Ecto neural progenitor cell (in vitro differentiated cells): ENCODE measurements at regions not wholly inside any gene's neighbourhood (a gene's known extent, or its start where the extent isn't known, plus 50 kb on each side); places are given as distances from the start of the nearest gene placed in this dataset.
"Not testable (repeated sequence)": the region's sequence is repeated elsewhere in the genome, so short reads cannot be mapped to it uniquely, and the experiment has no call there.

ENCODE experiments used
- DNase-seq: peaks from one replicate; pipeline ENCODE4 v3.0.0-alpha.2; 2018; ENCODE audit warnings: low spot score

DNA sequence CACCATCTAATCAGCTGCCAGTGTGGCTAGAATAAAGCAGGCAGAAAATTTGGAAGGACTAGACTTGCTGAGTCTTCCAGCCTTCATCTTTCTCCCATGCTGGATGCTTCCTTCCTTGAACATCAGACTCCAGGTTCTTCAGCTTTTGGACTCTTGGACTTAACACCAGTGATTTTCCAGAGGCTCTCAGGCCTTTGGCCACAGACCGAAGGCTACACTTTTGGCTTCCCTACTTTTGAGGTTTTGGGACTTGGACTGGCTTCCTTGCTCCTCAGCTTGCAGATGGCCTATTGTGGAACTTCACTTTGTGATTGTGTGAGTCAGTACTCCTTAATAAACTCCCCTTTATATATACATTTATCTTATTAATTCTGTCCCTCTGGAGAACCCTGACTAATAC is 129.8 kb upstream of the MB21D2 start:
- not testable (repeated sequence) for DNase-seq

DNA sequence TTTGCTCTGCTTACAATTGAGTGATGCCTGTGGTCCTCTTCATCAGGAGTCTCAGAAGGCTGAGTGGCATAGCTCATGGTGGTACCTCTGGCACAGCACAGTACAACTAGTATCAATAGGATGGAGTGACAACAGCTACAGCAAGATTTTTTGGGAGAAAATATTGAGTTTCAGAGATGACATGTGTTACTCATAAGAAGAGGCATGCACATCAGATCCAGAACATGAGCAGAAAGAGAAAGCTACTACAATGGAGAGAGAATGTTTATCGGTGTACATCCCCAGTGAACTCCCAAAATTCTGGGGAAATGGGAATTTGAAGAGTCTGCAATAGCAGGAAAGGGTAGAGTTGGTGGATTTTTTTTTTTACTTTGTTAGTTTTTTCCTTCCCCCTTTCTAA is 130.5 kb upstream of the MB21D2 start:
- no peak for DNase-seq

DNA sequence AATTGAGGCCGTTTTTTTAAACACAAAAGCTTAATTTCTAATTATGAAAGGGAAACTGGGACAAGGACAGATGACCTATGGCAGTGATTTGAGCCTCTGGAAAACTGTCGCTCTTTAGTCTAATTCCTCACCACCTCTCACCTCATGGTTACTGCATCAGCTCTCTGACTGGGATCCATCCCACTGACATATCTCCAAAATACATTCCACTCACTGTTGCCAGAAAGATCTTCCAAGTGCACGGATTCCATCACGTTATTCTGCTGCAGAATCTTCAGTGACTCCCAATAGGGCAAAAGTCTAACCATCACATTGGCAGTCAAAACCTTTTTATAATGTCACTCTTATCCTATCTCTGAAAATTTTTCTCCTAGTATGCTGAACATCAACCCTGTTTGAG is 132.3 kb upstream of the MB21D2 start:
- no peak for DNase-seq

DNA sequence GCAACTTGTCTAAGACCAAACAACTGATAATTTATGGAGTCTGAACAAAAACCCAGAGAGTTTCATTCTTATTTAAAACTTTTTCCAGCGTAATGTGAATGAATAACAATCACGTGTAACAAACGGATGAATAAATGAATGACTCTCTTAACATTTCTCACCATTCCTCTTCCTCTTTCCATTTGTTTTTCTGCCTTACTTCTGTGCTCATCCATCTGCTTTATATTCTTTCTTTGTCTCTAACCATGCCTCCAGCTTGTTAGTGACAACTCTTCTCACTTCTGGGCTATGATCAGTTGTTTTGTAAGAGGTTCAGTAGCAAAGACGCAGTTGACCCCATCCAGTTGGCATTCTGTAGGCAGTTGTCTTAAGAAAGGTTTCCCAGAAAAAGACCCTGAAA is 133.7 kb upstream of the MB21D2 start:
- DNase-seq: no peak

DNA sequence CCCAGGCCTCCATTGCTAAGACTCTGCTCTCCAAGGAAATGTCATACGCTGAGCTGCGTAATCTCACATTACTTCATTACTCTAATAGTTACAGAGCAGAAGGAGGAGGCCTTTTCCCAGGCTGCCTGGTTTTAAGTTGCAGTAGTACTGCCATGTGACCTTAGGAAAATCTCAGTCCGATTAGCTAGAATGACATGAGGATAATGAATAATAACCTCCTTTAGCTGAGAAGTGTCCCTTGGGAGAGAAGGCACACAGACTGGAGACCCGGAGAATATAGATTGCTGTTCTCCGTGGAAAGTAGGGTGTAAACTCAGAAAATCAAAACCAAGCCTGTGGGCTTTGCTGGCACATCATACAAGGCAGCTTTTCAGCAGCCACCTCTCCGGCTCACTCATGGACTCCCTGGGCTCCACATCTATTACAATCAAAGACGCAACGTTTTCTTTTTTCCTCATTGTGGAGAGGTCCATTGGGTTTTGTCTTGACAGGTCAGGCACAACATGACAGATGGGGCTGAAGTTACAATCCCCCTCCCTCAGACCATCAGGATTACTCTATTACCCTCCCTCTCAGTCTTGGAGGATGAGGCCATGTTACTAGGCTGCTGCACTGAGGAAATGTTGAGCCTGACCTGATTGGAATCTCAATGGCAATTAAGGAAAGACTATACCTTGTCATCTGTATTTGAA is 134.8 kb upstream of the MB21D2 start:
- DNase-seq: no peak

DNA sequence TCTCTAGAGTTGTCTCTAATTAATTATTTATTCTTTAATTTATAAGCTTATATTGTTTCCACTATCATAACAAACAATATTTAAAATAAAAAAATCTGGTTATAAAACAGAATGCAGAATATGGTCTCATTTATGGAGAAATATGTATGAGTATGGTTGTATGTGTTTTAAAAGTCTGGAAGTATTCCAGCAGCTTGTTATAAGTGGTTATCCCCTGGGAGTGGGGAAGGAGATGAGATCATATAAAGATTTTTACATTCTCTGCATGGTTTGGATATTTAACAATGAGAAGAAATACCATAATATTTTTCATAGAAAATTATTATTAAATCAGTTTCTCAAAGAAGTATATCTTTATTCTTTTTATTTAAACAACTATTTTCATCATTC is 135.4 kb upstream of the MB21D2 start:
- no peak for DNase-seq

DNA sequence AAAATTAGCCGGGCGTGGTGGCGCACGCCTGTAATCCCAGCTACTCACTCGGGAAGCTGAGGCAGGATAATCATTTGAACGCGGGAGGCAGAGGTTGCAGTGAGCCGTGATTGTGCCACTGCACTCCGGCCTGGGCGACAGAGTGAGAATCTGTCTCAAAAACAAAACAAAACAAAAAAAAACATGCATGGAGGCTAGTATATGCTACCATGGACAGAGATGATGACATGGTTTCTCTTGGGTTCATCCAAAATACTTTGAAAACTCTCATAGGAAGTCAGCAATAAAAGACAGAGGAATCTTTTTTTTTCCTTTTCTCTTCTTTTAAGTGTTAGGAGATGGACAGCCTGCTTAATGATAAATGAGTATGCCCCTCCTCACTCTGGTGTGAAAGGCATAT is 137.7 kb upstream of the MB21D2 start:
- no peak for DNase-seq

DNA sequence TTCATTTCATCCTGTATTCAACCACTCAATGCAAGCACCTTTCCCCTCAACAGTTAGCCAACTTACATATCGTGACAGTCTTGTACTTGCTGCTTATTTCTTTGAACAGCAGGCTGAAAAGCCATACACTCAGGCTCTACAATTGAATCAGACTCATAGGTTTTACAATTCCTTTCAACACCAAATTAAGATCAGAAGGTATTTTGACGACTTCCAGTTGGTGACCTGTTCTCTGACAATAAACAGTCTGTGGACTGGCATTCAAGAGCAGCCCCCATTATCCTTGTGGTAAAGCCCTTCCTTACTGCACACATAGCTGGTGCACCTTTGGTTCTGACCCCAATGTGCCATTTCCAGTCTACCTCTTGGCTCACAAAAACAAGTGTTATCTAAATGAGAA is 140.0 kb upstream of the MB21D2 start:
- no peak for DNase-seq

DNA sequence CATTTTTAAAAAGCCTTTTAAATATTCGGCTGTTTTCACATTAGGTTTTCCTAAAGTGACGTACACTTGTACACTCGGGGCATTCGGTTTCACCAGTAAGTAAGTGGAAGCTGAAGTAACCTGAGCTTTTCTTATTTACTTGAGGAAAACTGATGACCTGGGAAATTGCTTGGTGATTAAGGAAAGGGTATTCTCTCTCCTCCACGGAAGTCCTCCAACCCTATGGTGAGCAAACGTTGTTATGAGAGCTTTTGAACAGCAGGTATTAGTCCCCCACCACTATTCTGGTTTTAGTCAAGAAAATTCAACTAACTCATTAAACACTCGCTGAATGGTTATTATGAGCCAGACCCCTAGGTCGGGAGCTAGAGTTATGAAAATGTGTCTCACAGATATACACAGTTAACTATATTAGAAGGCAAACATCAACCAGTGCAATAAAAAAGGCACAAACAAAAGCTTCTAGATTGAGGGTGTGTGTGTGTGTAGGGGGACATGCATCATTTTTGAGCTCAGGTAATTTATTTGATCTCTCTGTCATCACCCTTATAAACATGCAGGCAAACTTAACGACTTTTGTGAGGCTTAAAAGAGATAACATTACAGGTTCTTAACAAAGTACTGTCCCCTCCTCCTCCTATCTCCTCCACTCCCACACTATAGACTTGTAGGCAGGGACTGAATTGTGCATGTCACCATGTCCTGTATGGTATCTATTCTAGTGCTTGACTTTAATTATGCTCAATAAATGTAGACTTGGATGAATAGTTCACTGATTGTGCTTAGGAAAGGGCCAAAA is 143.3 kb upstream of the MB21D2 start:
- no peak for DNase-seq

DNA sequence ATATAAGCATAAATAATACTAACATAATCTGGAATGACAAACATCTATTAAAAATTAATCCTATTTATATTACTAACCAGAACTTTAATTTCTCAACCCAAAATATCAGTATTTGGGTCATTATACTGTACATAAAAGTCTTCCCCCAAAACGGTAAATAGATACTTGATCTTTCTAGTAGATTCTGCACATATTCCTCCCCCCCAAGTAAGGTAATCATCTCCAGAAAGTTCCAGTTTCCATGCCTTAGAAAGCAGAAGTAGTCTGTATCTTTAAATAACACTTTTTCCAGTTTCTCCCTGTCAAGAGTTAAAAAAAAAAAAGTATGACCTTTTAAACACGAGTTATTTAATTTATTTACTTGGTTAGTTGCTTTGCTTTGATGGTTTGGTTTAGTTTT is 150.7 kb upstream of the MB21D2 start:
- no peak for DNase-seq

DNA sequence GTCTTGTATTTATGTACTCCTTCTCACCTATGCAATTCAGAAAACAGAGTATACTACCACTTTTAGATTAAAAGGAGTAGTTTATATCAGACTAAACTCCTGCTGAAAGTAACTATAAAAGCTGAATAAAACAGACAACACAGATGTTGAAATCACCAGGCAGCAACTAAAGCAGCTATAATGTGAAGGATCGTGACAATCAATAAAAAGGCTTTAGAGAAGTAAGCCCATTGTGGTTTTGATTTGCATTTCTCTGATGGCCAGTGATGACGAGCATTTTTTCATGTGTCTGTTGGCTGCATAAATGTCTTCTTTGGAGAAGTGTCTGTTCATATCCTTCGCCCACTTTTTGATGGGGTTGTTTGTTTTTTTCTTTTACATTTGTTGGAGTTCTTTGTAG is 152.1 kb upstream of the MB21D2 start:
- DNase-seq: not testable (repeated sequence)

DNA sequence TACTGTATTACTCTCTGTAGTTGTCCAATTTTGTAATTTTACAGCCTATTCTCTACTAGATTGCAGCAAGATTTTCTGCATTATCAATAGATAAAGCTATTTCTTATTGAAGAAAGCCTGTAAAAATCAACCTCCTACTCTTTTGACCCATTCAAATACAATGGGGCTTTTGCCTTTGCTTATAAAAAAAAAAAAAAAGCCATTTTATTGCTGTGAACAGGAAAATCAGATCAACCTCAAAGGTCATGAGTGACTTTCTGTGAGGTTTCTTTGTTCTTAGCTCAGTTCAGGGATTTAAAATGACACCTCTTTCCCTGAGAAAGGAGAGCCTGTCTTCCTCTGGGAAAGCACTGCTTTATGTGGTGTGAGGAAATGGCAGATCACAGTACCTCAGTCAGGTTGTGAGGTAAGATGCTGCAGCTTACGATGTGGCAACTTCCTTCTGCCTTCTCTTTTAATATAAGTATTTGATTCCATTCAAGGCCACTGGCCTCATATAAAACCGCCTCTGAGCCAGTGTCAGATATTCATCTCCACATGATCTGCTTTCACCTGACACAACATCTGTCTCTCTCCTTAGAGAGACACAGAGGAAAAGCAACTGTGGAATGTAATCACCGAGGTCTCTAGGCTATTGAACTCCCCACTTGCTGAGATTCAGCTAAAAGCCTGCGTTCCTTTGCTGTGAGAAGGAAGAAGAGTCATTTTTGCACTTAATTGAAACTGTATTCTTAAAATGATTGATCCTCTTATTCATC is 161.5 kb upstream of the MB21D2 start:
- no peak for DNase-seq

DNA sequence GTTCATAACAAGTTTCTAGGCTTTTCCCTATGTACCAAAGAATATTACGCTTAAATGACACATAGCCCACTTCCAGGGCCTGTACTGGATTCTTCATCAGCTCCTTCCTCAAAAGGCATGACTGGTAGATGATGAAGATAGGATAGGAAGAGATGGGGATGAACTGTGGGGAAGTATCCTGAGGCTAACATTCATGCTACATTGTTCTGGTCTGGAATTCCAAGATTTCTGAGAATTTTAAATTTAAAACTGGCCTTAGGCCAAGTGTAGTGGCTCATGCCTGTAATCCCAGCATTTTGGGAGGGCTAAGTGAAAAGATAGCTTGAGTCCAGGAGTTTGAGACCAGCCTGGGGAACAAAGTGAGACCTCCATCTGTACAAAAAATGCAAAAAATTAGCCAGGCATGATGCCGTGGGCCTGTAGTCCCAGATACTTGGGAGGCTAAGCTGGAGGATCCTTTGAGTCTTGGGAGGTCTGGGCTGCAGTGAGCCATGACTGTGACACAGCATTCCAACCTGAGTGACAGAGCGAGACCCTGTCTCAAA is 160.1 kb upstream of the PLAAT1 start:
- DNase-seq: no peak

DNA sequence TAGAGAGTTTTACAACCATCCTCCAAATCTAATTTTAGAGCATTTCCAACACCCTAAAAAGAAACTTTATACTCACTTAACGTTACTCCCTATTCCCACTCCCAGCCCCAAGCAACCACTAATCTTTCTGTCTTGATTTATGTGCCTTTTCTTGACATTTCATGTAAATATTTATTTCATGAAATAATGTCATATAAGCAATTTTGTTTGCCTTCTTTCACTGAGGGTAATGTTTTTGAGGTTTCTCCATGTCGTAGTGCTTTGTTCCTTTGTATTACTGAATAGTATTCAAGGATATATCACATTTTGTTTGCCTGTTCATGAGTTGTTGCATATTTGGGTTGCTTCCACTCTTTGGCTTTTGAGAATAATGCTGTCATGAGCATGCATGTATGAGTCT is 155.4 kb upstream of the PLAAT1 start:
- DNase-seq: no peak

DNA sequence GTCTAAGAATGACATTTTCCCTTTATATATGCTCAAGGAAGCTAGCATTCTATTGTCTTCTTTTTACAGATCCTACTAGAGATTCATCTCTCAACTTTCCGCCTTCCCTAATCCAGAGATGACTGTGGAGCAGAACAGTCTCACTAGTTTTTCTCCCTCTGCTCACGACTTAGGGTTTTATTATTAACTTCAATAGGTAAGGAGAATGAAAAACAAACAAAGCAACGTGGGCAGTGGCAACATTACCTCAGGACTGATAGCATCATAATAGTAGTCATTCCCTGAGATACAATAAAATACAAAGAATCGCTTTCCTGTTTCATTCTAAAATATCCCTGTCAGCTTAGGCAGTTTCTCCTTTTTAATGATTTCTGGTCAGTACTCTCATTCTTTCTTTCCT is 154.3 kb upstream of the PLAAT1 start:
- DNase-seq: no peak

DNA sequence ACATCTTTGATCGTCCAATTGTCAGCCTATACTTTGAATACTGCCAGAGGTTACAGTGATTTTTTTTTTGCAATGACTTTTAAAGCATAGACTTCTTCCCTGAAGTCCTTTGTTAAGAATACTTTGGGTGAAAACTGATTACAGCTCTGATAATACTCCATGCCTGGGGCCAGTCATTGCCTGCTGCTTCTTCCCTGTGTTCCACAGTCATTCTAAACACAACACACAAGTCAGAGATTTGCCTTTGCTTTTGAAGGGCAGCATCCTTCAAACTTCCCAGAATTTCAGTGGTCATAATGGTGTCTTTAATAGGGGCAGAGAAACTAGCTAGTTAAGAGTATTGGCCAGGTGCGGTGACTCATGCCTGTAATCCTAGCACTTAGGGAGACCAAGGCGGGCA is 153.7 kb upstream of the PLAAT1 start:
- DNase-seq: no peak

DNA sequence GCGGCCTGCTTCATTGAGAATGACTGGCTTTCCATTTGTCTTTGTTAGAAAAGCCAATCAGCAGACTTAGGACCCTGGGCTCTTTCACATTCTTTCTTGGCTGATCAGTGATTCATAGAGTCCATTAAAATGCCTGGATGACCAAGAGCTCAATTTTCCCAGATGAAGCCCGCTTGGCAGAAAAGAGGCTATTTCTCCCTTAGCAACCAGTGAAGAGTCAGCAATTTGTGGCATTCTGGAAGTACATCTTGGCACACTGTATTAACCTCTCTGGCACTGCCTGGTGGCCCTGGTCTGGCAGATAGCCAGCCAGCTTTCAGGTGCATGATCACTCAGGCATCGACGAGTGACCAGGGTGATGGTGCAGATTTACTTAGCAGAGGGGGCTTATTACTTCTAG is 145.7 kb upstream of the PLAAT1 start:
- no peak for DNase-seq

DNA sequence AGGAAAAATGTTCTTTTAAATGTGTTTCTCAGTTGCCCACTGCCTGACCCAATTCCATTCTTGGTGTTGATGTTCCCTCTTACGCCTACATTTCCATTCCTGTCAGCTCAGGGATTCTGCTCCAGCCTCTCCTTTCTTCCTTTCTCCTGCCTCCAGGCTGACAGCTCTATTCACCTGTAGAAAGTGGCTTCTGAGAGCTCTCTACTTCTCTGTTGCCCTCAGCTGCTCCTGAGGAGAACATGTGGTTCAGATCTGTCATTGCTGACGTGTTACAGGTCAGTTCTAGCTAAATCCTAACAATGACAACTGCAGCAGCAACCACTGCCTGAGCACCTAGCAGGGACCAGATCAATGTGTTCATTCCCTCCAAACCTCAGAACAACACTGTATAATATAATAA is 144.9 kb upstream of the PLAAT1 start:
- DNase-seq: no peak

DNA sequence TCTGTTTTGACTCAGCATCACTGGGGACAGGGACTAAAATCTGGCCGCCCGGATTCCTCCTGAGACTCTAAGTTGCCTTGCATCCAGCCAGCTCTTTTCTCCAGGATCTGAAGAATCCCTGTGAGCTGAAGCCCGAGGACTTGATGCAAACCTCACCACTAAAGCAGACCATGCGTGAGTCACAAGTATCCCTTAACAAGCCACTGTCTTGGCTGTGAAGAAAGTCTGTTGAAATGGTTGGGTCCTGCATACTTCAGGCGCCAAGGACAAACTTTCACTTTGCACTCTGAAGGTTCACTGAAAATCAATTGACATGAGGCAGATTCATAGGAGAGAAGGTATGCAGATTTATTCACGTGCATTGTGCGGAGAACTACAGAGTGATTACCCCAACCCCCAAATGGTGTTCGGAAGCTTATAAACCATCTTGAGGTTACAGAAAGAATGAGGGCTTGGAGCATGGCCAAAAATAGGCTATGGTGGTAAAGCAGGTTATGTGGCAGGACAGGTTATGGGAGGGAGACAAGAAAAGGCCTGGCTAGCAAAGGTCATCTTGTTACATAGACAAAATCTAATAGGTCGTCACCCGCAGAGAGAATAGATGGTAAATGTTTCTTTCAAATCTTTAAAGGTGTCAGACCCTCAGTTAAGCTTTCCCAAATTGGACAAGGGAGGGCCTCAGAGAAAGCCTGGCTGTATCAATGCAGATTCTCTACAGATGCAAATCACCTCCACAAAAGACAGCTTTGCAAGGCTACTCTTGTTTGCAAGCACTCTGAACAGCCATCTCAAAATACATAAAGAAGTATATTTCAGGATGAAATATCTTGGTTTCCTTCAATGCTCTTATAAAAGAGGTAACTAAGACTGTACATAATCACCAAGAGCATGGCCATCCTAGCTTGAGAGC is 126.3 kb upstream of the PLAAT1 start:
- no peak for DNase-seq

DNA sequence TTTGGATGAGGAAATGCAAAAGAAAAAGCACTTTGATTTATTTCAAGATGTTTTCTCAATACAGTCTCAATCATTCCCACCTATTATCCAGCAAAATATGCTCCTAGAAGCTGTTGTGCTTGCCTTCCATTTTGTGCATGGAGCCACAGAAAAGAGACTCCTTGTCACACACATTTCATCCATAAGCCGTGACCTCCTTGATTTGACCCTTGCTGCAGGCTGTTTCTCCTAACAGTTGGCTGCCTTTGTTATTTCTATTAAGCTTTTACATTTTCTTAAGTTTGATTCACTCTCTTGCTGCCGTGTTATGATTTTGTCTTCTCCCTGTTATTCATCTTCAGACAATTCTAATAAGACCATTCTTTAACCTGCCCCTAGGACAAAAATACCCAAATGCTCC is 124.2 kb upstream of the PLAAT1 start:
- DNase-seq: no peak

DNA sequence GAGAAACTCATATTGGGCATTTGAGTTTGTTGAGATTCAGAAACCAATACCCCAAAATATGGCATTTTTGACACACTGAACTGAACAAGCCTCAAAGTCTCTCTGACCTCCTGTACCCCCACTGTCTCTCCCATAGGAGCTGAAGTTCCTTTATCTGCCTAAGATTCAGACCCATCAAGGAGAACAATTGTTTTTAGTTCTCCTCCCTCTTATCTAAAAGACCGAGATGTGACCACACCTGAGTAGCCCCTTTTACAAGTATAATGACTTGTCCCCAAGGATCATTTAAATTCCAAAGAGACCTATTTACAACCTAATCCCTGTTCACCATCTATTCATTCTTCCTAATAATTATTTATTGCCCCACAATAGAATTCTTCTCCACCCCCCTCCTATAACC is 122.1 kb upstream of the PLAAT1 start:
- no peak for DNase-seq

DNA sequence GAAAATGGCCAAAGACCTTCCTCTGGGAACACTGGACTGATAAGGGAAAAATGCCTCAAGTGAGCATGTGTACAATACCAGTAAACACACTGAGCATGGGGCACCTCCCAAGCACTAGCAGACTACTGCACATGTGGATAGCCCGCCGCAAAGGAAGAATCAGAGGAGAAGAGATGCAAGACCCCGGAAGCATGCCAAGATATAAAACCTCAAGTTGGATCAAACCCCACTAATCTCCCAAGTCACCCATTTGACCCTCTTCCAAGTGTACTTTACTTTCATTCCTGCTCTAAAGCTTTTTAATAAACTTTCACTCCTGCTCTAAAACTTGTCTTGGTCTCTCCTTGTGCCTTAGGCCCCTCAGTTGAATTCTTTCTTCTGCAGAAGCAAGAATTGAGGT is 121.1 kb upstream of the PLAAT1 start:
- DNase-seq: no peak
